GM21423 (cell line): ENCODE measurements at regions not wholly inside any gene's neighbourhood (a gene's known extent, or its start where the extent isn't known, plus 50 kb on each side); places are given as distances from the start of the nearest gene placed in this dataset.

ENCODE experiments used
- ATAC-seq: cut with Tn5 transposase; IDR thresholded peaks from one replicate; pipeline ENCODE4 v1.9.1; 2021; ENCODE audit warnings: mild to moderate bottlenecking, moderate library complexity; ENCODE audit not compliant: unreplicated experiment

DNA sequence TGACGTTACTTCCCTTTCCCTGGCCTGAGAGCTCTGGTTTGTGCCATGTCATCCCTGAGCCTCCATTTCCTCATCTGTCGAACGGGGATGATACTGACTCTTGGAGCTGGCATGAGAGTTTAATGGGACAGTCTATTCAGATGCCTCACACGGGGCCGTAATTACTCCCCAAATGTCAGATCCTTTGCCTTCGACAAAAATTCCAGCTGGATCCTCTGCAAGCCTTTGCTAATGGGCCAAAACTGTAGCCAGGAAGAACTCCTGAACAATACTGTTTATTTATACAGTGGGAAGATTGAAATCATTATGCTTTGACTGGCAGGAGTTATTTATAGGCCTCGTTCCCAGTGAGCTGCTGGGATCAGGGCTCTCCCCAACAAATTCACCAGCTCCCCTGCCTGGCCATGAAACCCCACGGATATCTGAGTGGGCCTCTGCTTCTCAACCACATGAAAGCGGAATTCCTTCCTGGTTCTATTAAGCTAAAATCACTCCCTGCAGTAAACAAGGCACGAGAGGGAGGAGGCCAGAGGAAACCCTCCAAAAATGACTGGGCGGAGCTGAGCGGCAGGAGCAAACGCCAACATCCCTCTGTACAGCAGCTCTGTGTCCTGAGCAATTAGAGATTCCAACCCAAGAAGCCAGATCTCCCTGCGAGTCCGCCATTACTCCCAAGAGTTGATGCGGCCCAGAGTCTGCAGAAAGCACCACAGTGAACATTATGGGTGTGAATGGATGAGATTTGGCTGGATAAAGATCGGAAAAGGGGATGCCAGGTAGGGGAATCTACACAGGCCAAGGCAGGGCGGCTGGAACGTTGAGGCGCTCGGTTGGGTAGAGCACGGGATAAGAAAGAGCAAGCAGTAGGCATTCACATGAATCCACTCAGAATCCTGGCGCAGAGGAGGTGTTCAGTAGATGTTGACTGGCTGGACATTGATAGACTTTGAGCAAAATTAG, 326.1 kb downstream of the BCL11B start:
- ATAC-seq, result no peak

DNA sequence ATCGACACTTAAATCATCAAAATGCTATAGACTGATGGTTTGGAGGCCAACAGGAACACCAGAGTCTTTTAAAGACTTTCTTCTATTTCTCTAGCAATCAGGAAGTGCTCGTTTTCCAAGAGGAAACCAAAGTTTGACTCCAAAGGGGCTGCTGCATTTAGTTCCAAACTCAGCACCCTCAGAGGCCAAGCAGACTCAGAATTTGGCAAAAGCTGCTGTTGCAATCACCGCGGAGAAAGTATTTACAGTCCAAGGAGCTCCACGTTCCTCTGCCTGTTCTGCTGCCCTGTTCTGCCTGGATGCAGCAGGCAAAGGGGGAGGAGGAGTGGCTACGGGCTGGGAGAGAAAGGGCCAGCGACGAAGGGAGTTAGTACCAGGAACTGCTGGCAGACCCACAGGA, 325.1 kb downstream of the BCL11B start:
- ATAC-seq, result no peak

DNA sequence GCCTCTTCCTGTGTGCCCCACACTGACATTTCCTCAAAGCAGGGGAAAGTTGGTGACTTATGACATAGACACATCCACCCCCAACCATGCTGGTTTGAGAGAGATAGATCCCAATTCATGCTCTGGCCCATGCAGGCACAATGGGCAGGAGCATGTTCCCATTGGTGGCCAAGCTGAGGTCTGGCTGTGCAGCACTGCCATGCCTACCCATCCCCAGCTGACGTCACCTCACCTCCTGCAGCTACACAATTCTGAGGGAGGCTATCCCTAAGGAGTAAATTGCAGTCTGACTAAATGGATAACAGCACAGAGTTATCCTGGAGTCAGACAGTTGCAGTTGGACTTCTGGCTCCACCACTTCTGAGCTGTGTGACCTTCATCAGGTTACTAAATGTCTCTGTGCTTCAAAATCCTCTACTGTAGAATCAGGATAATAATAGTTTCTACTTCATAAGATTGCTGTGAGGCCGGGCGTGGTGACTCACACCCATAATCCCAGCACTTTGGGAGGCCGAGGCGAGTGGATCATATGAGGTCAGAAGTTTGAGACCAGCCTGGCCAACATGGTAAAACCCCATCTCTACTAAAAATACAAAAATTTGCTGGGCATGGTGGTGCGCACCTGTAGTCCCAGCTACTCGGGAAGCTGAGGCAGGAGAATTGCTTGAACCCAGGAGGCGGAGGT, 323.9 kb downstream of the BCL11B start:
- no peak for ATAC-seq

DNA sequence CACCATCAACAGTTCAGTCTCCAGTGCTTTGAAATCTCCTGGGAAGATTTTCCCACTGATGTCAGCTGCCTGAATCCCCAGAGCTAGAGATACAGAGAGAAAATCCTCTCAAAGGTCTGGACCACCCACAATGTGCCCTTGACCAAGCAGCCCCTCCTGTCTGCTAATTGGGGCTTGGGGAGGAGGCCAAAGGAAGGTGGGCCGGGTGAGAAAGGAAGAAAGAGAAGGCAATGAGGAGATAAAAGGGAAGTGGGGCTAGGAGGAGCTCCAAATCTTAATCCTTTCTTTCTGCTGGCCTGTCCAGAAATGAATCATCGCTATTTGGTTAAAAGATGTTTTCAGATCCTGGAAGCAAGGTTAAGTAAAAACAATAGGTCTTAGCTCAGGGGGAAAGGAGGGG, 322.9 kb downstream of the BCL11B start:
- no peak for ATAC-seq

DNA sequence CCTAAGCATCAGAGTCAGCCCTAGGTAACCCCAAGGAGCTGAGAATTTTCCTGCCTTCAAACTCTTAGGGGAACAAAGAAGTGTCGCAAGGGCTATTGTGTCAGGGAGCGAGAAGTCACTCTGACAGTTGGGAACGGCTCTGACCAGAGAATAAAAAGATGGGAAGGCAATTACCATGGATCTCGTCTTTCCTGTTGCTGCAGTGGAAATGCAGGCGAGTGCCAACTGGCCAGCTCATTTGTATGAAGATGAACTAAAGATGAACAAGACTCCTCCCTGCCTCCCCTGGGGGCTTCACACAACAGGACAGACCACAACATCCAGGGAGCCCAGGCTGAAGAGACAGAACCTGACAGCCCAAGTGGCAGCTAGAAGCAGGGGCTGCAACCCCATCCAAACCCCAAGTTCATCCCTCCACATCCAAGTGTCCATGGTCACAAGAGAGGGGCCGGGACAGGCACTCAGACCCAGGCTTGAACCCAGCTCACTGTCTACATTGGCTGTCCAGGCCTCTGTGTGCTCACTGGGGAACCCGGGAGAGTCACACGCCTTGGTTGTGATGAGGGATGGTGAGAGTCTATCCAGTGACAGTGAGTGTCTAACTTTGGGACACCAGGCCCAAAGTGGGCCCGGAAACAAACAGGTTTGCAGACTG, 322.4 kb downstream of the BCL11B start:
- no peak for ATAC-seq

DNA sequence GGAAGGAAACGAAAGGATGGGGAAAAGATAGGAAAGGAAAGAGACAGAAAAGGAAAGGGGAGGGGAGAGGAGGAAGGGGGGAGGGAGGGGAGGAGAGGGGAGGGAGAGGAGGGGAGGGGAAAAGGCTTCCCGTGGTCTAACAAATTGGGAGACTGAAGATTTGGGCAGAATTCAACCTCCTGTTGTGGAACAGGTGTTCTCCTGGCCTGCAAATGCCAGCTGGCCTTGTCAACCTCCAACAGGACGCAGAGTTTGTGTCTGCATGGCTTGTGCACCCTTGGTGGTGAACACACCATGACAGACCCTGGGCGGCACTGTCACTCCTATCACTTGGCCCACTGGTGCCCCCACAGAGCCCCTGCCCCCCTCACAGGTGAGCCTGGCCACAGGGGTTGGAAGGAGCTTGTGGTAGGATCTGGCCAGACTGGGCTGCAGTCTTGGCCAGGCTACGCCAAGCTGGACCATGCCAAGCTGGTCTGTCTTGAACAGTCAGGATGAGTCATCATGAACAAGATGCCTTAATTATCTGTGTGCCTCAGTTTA, 321.6 kb downstream of the BCL11B start:
- ATAC-seq, result no peak

DNA sequence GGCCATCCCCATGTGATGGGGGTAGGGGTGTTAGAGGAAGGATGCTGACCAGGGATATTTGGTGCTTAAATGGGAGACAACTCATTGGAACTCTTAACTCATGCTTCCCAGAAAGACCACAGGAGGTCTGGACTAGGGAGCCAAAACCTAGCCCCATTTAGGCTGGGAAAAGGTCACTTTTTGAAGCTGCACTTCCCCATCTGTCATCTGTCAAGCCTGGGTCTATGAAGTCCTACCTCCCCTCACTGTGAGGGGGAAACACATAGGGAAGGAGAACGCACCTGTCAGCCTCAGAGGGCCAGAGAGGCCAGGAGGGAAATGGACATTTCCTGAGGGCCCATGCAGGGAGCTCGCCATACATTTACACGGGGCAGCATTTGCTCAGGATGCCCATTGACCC, 321.0 kb downstream of the BCL11B start:
- no peak for ATAC-seq

DNA sequence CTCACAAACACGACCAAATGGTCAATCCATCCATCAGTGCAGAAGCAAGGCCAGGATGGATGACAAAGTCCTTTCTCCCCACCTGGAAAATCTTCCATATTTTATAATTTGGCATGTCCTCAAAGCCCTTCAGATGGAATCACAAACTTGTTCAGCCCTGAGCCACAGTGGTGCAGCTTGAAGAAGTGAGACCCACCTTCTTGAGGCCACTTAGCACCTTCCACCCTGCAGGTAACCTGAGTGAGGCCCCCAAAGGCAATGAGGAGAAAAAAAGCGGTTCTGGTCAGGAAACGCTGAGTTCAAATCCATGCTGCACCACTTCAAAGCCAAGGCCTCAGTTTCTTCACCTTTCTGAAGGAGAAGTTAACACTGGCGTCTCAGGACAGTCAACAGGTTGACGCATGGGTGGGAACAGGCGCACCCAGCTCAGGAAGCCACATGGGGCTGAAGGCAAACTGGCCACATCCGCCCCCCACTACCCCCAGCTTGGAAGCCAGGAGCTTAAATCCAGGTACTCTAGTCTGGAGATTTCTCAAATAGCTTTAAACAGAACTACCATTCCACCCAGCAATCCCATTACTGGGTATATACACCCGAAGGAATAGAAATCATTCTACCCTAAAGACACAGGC, 320.4 kb downstream of the BCL11B start:
- ATAC-seq, result no peak

DNA sequence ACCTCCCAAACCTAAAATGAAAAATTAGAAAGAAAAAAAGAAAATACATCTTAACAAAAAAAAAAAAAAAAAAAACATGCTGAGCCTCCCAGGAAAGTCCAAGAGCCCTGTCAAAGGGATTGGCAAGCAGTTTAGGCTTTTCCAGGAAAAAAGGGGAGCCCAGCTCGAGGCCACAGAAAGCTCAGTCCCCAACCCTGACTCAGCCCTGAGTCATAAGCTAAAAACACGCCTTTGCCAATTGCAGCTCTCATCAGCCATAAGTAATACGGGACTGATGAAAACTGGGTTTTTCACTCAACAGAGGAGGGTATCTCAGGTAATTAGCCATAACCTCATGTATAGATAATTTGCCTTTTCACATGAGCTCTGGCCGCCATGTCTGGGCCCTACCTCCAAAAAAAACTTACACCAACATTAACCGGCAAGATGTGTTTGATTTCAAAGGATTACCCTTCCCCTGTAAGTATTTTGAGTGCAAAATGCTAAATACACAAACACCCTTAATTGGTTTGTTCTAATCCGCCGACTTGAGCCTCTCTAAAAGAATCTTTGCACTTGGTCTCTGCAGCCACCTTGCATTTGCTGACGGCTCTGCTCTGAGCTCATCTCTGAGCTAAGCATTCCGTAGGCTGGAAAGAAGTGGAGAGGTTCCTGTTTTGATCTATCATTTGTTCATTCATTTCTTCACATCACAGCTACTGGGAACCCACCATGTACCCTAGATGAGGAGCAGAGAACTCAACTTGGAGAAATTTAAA, 319.2 kb downstream of the BCL11B start:
- no peak for ATAC-seq

DNA sequence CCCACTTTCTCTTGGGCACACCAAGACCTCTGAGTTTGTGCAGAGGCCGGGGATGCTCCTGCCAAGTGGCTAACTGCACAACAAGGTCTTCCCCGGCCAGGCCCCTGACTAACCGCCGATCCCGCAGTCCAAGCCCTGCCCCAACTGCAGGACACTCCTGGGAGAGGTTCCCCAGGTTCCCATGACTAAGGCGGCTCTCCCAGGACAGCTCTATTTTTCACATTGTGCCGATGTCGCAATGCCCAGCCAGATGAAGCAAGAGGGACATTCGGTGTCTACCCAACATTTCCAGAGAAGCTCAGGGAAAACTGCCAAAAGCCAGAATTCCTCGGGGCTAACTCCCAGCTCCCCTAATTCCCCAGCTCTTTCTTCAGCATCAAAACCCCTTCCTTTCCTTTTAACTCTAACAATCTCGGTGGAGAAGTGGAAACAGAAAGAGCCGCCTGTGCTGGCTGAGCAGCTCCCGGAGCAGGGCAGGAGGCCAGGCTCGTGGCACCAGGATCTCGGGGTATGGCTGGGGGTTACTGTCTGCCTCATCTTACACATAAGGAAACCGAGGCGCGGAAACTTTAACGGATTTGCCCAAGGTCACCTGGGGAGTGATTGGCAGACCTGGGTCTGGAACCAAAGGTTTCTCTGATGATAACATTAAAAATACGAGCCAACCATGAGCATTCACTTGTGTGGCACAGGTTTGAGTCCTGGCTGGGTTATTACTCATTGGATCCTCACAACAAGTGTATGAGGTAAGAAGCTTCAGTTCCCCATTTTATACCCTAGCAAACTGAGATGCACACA, 318.2 kb downstream of the BCL11B start:
- no peak for ATAC-seq

DNA sequence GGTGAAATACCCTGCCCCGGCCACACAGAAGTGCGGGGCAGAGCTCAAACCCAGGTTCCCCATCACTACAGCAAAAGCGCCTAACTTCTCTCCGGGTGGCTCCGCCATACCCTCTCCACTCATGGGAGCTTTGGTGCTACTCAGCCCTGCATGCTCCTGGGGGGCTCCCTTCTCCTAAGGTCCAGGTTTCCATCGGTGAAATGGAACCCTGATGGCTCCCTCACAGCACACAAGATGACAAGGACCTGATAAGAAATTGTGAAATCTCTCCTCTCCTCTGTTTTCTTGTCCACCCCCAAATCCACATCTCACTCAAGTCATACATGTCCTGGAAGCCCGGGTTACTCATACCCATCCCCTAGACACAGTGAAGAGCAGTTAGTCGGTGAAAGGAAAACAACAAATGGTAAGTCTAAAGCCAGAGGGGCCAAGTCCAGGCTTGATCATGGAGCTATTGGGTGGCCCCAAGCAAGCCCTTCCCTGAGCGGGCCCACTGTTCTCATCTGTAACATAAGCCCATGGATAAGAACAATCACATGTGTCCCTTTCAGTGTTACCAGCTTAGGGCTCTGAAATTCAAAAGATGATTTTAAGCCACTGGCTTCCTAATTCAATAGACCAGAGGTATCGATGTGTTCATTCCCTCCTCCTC, 317.5 kb downstream of the BCL11B start:
- no peak for ATAC-seq

DNA sequence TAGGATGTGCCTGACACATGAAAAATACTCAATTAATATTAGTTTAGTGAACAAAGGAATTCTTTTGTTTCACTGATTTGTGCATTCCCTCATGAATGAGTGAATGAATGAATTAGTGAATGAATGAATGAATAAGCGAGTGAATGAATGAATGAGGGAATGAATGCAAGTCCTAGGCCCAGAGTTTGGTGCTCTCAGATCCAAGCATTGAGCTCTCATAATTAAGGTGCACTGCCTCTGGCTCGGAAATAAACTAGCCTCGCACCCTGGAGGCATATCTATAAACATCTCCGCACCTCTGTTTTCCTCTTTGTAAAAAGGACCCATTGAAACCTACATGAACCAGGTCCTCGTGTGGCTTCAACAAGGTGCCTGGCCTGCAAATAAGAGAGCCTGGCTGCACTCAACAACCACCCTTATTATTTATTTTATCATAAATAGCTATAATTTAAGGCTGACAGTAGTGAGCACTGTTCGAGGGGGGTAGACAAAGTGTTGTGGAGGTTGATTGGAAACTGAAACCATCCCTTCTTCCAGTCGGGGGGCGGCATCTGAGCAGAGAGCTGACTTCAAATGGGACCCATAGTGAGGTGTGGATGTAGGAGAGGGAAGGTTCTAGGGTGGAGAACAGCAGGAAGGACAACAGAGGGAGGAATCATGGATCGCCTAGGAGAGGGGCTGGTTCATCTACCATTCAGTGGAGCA, 316.8 kb downstream of the BCL11B start:
- no peak for ATAC-seq

DNA sequence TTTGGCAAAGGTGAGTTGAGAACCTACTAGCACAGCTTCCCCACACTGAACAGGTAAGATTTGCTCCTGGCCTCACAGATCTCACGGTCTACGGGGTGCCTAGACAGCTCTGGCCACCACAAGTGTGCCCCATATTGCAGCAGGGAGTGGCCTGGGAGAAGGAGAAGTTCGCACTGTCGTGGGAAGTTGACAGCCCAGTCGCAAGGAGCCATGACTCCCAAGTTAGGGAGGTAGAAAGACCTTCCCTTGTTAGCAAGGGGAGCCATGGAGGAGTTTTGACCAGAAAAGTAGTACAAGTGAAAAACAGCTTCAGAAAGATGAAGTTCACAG, 316.3 kb downstream of the BCL11B start:
- no peak for ATAC-seq

DNA sequence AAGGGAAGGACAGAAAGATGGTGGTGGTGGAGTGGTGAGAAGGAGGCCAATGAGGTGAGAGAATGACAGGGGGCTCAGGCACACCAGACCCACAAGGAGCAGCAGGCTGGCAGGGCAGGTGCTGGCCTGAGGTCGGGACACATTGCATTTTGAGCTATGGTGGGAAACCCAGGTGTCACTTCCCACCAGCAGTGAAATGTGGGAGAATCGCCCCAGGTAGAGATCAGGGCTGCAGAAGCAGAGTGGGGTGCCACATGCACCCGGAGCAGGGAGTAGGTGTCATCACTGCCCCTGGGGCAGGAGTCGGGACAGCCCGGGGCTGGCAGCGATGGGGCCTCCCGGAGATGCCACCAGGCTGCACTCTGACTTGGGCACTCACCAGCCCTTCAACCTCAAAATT, 315.8 kb downstream of the BCL11B start:
- no peak for ATAC-seq

DNA sequence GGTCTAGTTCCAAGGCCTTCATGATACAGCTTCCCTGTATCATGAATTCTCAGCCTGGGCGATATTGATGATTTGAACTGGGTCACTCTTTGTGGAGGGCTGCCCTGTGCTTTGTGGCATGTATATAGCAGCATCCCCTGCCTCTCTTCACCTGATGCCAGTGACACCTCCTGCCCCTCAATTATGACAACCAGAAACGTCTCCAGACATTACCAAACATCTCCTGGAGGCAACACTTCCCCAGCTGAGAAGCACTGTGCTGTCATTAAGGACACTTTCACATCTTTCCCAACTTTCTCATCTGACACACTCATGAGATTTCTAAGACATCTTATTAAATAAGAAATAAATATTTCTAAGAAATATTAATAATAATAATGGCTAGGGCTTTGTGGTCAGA, 315.3 kb downstream of the BCL11B start:
- ATAC-seq, result no peak

DNA sequence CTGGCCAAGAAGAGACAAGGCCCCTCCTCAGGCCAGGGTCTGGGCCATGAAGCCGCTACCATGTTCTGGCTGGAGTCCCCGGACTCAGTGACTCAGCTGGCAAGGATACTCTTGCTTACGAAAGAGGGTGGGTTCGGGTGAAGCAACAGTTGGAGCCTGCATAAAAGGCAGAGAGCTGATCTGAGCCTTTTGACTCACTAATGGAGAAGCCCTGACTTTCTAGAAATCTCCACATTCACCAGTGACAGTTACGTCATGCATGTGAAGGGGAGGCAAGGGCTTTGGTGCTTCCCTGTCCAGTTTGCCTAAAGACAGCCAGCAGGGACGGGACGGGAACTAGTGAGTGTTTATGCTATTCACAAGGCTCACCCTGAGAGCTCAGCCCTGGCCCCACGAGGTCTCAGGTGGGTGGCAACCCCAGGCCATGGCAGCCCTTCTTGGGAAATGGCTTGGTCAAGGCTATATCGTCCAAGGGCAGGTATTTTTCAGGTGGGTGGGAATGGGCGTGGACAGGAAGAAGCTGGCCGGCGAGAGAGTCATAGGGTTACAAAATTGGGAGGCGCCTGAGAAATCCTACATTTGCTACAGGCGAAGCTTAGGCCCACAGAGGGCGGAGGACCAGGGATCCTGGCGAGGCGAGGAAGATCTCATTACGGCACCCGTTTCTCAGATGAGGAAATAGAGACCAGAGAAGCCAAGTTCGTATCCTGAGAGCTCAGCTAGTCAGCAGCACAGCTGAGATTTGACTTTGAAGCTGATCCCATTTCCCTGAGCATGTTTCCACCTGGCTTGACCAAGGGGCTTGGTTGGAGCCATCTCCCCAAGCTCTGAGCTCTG, 314.6 kb downstream of the BCL11B start:
- ATAC-seq, result no peak

DNA sequence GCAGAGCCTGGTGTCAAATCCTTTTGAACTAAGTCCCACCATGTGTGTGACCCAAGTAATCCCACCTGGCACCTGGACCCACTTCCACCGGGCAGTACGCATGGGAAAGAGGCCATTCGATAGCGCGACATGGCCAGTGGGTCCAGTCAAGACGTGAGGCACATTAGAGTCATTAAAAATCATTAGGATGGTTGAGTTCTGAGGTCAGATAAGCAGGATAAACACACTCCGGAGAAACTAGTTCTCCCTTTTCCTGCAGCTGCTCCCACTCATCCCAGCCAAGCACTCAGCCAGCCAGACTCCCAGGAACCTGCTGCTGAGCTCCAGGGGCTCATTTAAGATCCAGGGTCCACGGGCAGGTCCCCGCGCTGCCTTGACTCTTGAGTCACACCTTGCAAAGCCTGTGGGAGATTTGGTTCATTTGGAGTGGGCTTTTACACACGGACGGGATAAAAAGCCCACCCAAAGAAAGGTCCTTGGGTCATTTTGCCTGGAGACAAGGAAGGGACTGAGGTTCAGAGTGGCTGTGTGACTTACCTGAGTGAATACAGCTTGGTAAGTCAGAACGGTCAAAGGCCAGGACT, 313.9 kb downstream of the BCL11B start:
- no peak for ATAC-seq
